Neuronal stem cell (in vitro differentiated cells): ENCODE measurements at regions not wholly inside any gene's neighbourhood (a gene's known extent, or its start where the extent isn't known, plus 50 kb on each side); places are given as distances from the start of the nearest gene placed in this dataset.
A peak's percentile ranks its signal among the peaks of the same experiment; 100 is the strongest.

Experiments
- DNase-seq: peaks from one replicate; pipeline ENCODE4 v3.0.0-alpha.2; 2013; ENCODE audit warnings: low spot score
- H2AFZ ChIP-seq: one replicate; pipeline ENCODE4 v1.6.1; 2013; ENCODE audit warnings: mild to moderate bottlenecking, low read length, inconsistent platforms
- H2AK5ac ChIP-seq: 2 replicates; pipeline ENCODE4 v1.6.1; 2013; ENCODE audit warnings: low read depth, mild to moderate bottlenecking, inconsistent platforms, low read length, moderate library complexity, mixed read lengths
- H2BK120ac ChIP-seq: 2 replicates; pipeline ENCODE4 v1.6.1; 2013; ENCODE audit warnings: low read depth, mild to moderate bottlenecking, inconsistent platforms, low read length, moderate library complexity, mixed read lengths
- H2BK12ac ChIP-seq: one replicate; pipeline ENCODE4 v1.6.1; 2013; ENCODE audit warnings: low read length, inconsistent platforms
- H2BK15ac ChIP-seq: 2 replicates; pipeline ENCODE4 v1.6.1; 2013; ENCODE audit warnings: mild to moderate bottlenecking, low read length, inconsistent platforms, mixed read lengths
- H2BK5ac ChIP-seq: one replicate; pipeline ENCODE4 v1.6.1; 2013; ENCODE audit warnings: inconsistent platforms, mild to moderate bottlenecking, low read length, moderate library complexity
- H3K14ac ChIP-seq: one replicate; pipeline ENCODE4 v1.6.1; 2013; ENCODE audit warnings: low read length, inconsistent platforms
- H3K18ac ChIP-seq: 2 replicates; pipeline ENCODE4 v1.6.1; 2013; ENCODE audit warnings: low read length, inconsistent platforms
- H3K23ac ChIP-seq: 2 replicates; pipeline ENCODE4 v1.6.1; 2013; ENCODE audit warnings: low read depth, mild to moderate bottlenecking, mixed read lengths, low read length, inconsistent platforms; ENCODE audit not compliant: poor library complexity
- H3K27ac ChIP-seq: replicated peaks from 3 replicates; pipeline ENCODE4 v1.5.1; 2013; ENCODE audit warnings: low read length, inconsistent platforms
- H3K27me3 ChIP-seq, 3 experiments: 2 replicates each; pipeline ENCODE4 v1.6.1; 2013; ENCODE audit warnings: low read length in 3 of 3, mild to moderate bottlenecking in 2 of 3, inconsistent platforms in 1 of 3, low read depth in 1 of 3, mixed read lengths in 1 of 3, moderate library complexity in 1 of 3; ENCODE audit not compliant: control insufficient read depth in 3 of 3, insufficient read depth in 3 of 3
- H3K36me3 ChIP-seq, 2 donors: replicated peaks in 1 of 2; 2 replicates each; pipeline ENCODE4 v1.6.1; 2013; ENCODE audit warnings: low read length in 2 of 2; ENCODE audit not compliant: control insufficient read depth in 2 of 2, insufficient read depth in 2 of 2
- H3K4ac ChIP-seq: 2 replicates; pipeline ENCODE4 v1.6.1; 2013; ENCODE audit warnings: inconsistent platforms, mild to moderate bottlenecking, low read length, moderate library complexity
- H3K4me1 ChIP-seq, 2 donors: 1 replicate in 1 of 2; 2 replicates in 1 of 2; pipeline ENCODE4 v1.6.1; 2013; ENCODE audit warnings: low read length in 2 of 2, low read depth in 1 of 2; ENCODE audit not compliant: control insufficient read depth in 2 of 2, insufficient read depth in 1 of 2
- H3K4me2 ChIP-seq: one replicate; pipeline ENCODE4 v1.6.1; 2013; ENCODE audit warnings: mild to moderate bottlenecking, low read length, inconsistent platforms; ENCODE audit not compliant: insufficient read depth, poor library complexity, severe bottlenecking
- H3K4me3 ChIP-seq, 2 donors: 2 replicates each; pipeline ENCODE4 v1.5.1; 2013; ENCODE audit warnings: low read length in 2 of 2, mild to moderate bottlenecking in 2 of 2, inconsistent platforms in 1 of 2, moderate library complexity in 1 of 2
- H3K79me1 ChIP-seq: one replicate; pipeline ENCODE4 v1.6.1; 2013; ENCODE audit warnings: low read depth, mild to moderate bottlenecking, inconsistent platforms, low read length, moderate library complexity
- H3K9ac ChIP-seq: one replicate; pipeline ENCODE4 v1.6.1; 2013; ENCODE audit warnings: mild to moderate bottlenecking, low read depth, low read length, inconsistent platforms; ENCODE audit not compliant: poor library complexity
- H3K9me3 ChIP-seq, 2 donors: replicated peaks in 1 of 2; 2 replicates each; pipeline versions ENCODE3 to v1.6.1; 2013; ENCODE audit warnings: low read length in 2 of 2, mild to moderate bottlenecking in 2 of 2, inconsistent platforms in 1 of 2, low read depth in 1 of 2, mixed read lengths in 1 of 2, moderate library complexity in 1 of 2; ENCODE audit not compliant: control insufficient read depth in 2 of 2, insufficient read depth in 1 of 2
- H4K8ac ChIP-seq: one replicate; pipeline ENCODE4 v1.6.1; 2013; ENCODE audit warnings: low read depth, mild to moderate bottlenecking, inconsistent platforms, low read length, moderate library complexity
- H4K91ac ChIP-seq: one replicate; pipeline ENCODE4 v1.6.1; 2013; ENCODE audit warnings: low read length, low read depth, mild to moderate bottlenecking, inconsistent platforms; ENCODE audit not compliant: poor library complexity
- WGBS, 2 donors: extraction: QIAGEN DNeasy Blood & Tissue Kit; methylation state at CpG; one replicate each; pipeline ENCODE4 v1.1.7; 2013; ENCODE audit warnings: missing lambda C conversion rate in 2 of 2, mixed read lengths in 1 of 2; ENCODE audit not compliant: insufficient read length in 2 of 2, insufficient replicate concordance in 1 of 2; ENCODE audit errors: extremely low coverage in 2 of 2; 5-methylcytosine and 5-hydroxymethylcytosine counted together

DNA sequence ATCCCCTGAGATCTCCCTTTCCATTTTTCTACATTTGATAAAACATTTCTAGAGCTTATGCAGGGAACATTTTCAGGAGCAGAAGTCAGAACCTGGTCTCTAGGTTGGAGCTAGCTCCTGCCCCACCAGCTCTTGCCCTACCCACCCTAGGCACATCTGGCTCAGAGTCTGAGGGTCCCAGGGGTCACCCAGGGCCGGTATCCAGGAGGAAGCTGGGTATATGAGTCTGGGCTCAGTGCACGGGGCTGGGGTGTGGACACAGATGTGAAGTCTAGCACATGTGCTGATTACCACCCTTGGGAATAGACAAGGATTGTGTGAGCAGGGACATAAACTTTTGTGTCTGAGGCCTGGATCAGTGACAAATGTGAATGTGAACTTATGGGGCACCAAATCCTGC, 95.4 kb downstream of the MATN1 start:
- no peaks in the 10 kb centered on the region for H3K4me1 ChIP-seq
- no peak overlapping the region for H3K9ac ChIP-seq
- H3K9me3 ChIP-seq = peaks cover 0 to 7% of the 10 kb centered on the region in 2 donors
- H2BK15ac ChIP-seq = no peak overlapping the region
- no peak overlapping the region for H2AK5ac ChIP-seq
- no peak overlapping the region for H4K8ac ChIP-seq
- no peak overlapping the region for H3K27ac ChIP-seq
- no peak overlapping the region for H2BK12ac ChIP-seq
- no peak overlapping the region for H2AFZ ChIP-seq
- H3K4ac ChIP-seq = no peak overlapping the region
- H3K27me3 ChIP-seq = no peaks in the 10 kb centered on the region
- H3K23ac ChIP-seq = peak overlapping the region; percentile 31
- H3K79me1 ChIP-seq = no peaks in the 10 kb centered on the region
- WGBS, 2 donors = no CpG with 5 or more reads among the region's 2 CpGs
- no peak overlapping the region for H4K91ac ChIP-seq
- no peak overlapping the region for H3K4me2 ChIP-seq
- H3K18ac ChIP-seq = no peak overlapping the region
- DNase-seq = no peak
- no peak overlapping the region for H3K14ac ChIP-seq
- no peak overlapping the region for H2BK120ac ChIP-seq
- H3K36me3 ChIP-seq = no peaks in the 10 kb centered on the region
- H2BK5ac ChIP-seq = no peak overlapping the region
- no peak overlapping the region for H3K4me3 ChIP-seq

DNA sequence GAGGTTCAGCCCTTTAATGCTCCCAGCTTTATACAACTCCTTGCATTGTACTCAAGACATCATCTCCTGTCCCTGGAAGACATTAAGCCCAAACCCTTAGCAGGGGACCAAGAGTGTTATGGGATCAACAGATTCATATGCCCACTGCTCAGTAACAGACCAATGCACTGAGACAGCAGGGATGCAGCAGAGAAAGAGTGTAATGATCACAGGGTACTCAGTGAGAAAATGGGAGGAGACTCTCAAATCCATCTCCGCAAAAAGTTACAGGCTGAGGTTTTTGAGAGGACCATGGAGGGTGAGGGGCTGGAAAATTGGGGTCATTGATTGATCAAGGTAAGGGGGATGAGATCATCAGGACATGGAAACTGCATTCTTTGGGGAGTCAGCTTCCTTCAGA, 96.2 kb downstream of the MATN1 start:
- no peak overlapping the region for H2BK120ac ChIP-seq
- no peaks in the 10 kb centered on the region for H3K4me1 ChIP-seq
- no peak overlapping the region for H3K4ac ChIP-seq
- H3K9ac ChIP-seq = no peak overlapping the region
- no peak for DNase-seq
- H3K23ac ChIP-seq = no peak overlapping the region
- no CpG with 5 or more reads among the region's 1 CpG for WGBS, 2 donors
- H4K8ac ChIP-seq = no peak overlapping the region
- no peak overlapping the region for H2AK5ac ChIP-seq
- no peak overlapping the region for H2BK12ac ChIP-seq
- no peak overlapping the region for H3K4me3 ChIP-seq
- no peaks in the 10 kb centered on the region for H3K36me3 ChIP-seq
- no peak overlapping the region for H3K14ac ChIP-seq
- no peaks in the 10 kb centered on the region for H3K79me1 ChIP-seq
- no peaks in the 10 kb centered on the region for H3K27me3 ChIP-seq
- H2AFZ ChIP-seq = no peak overlapping the region
- no peak overlapping the region for H4K91ac ChIP-seq
- H3K9me3 ChIP-seq = peaks cover 2 to 8% of the 10 kb centered on the region in 2 donors
- H3K27ac ChIP-seq = no peak overlapping the region
- no peak overlapping the region for H3K4me2 ChIP-seq
- no peak overlapping the region for H3K18ac ChIP-seq
- H2BK15ac ChIP-seq = no peak overlapping the region
- no peak overlapping the region for H2BK5ac ChIP-seq

DNA sequence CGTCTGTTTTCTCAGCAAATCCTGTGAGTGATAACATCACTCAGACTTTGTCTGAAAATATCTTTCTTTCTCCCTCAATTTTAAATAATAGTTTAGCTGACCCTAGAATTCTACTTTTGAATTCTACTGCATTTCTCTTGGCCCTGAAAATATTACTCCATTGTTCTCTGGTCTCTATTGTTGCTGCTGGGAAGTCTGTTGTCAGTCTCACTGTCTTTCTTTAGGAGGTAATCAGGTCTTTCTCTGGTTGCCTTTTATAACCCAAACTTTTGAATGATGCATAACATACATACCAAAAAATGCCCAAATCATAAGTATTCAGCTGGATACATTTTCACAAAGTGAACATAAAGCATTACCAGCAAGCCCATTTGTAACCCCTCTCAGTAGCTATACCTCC, 100.0 kb downstream of the MATN1 start:
- no CpG with 5 or more reads among the region's 1 CpG for WGBS, 2 donors
- no peak overlapping the region for H3K9ac ChIP-seq
- no peak overlapping the region for H2BK12ac ChIP-seq

DNA sequence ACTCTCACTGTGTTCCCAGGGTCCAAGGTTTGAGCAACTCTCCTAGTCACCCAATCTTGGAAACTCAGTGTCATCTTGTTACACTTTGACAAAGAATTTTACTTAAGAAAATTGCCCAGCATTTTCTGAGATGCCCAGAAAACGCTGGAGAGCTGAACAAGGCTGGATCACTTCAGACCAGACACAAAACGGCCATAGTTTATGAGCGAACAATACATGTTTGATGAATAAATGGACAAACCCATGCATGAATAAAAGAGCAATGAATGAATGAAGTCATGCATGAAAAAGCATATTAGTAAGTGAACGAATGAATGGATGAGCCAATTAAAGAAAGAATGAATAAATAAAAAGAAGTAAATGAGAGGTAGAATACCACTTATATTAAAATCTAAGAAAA, 103.8 kb downstream of the MATN1 start:
- Histone ChIP-seq H2BK120ac (no peak overlapping the region), H3K27ac (no peak overlapping the region)

More for the DNA sequence above, 100.0 kb downstream of the MATN1 start:
- DNase-seq = no peak
- Histone ChIP-seq H3K23ac (no peak overlapping the region), H3K4me2 (no peak overlapping the region), H3K4me1 (no peaks in the 10 kb centered on the region), H2BK5ac (no peak overlapping the region), H3K4me3 (no peak overlapping the region), H3K27ac (no peak overlapping the region), H3K18ac (no peak overlapping the region), H2AFZ (no peak overlapping the region), H3K79me1 (no peaks in the 10 kb centered on the region), H4K8ac (no peak overlapping the region), H2BK120ac (no peak overlapping the region), H3K36me3 (no peaks in the 10 kb centered on the region), H3K14ac (no peak overlapping the region), H3K9me3 (peaks cover 2 to 8% of the 10 kb centered on the region in 2 donors), H4K91ac (no peak overlapping the region), H3K27me3 (no peaks in the 10 kb centered on the region), H2BK15ac (no peak overlapping the region), H3K4ac (no peak overlapping the region), H2AK5ac (no peak overlapping the region)

More for the DNA sequence above, 103.8 kb downstream of the MATN1 start:
- H2BK12ac ChIP-seq = no peak overlapping the region
- no peak overlapping the region for H3K23ac ChIP-seq
- H2BK5ac ChIP-seq = no peak overlapping the region
- no CpG with 5 or more reads among the region's 4 CpGs for WGBS, 2 donors
- no peak overlapping the region for H2AK5ac ChIP-seq
- no peak overlapping the region for H3K14ac ChIP-seq
- no peak overlapping the region for H3K4me3 ChIP-seq
- H3K9me3 ChIP-seq = peaks cover 2 to 8% of the 10 kb centered on the region in 2 donors
- no peak for DNase-seq
- H3K4me1 ChIP-seq = peaks cover 0 to 2% of the 10 kb centered on the region in 2 donors
- no peaks in the 10 kb centered on the region for H3K79me1 ChIP-seq
- no peak overlapping the region for H4K8ac ChIP-seq
- H3K27me3 ChIP-seq = no peaks in the 10 kb centered on the region
- H3K9ac ChIP-seq = no peak overlapping the region
- H3K36me3 ChIP-seq = no peaks in the 10 kb centered on the region
- no peak overlapping the region for H2BK15ac ChIP-seq
- no peak overlapping the region for H3K18ac ChIP-seq
- H3K4ac ChIP-seq = no peak overlapping the region
- no peak overlapping the region for H2AFZ ChIP-seq
- H4K91ac ChIP-seq = no peak overlapping the region
- H3K4me2 ChIP-seq = no peak overlapping the region
